Ramos (cell line): ENCODE measurements at regions not wholly inside any gene's neighbourhood (a gene's known extent, or its start where the extent isn't known, plus 50 kb on each side); places are given as distances from the start of the nearest gene placed in this dataset.

Source experiments
- in situ Hi-C: fragments of 300-500 bp; cut with MboI; formaldehyde crosslinking; loops from one replicate; pipeline ENCODE4 v1.14.3; 2022; ENCODE audit warnings: low sequenced_read_pairs; ENCODE audit not compliant: unreplicated experiment

DNA sequence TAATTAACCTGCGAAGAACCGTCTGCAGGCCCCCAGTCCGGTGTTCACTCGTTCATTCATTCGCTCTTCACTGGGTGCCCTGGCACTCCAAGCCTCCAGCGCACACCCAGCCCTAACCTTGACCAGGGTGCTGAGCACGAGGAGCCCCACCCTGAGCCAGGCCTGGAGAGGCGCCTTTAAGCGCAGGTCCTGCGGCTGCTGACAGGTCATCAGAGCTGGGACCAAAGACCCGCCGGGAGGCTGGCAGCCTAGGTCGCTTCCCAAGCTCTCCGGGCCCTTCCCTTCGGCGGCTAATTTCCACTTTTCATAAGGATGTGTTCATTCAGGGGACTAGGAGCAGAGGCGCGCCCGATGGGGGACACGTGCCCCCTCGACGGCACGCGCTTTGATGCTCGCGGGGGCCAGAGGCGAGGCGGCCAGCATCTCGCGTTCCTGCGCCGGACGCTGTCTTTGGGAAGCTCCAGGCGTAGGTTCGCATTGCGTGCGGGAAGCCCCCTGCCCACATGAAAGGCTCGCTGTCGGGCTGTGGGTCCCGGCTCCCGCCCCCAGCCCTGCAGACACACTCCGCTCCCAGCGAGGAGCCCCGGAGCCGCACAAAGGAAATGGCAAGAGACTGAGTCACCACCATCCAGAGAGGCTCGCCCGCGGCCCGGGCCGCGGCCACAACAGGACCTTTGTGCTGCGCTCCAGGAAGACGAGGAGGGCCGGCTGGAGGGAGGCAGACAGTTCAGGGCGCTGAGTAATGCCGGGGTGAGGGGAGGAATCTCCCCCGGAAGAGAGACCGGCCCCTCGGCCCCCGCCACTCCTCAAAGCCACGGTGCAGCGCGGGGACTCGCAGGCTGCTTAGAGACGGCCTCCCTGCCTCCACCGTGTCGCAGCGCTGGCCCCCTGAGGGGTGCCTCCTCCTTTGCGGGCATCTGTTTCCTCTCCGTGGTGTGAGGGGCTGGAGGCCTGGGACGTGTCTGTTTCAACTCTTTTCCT is 266.4 kb upstream of the HES1 start:
- in situ Hi-C loops, result no loop called here

DNA sequence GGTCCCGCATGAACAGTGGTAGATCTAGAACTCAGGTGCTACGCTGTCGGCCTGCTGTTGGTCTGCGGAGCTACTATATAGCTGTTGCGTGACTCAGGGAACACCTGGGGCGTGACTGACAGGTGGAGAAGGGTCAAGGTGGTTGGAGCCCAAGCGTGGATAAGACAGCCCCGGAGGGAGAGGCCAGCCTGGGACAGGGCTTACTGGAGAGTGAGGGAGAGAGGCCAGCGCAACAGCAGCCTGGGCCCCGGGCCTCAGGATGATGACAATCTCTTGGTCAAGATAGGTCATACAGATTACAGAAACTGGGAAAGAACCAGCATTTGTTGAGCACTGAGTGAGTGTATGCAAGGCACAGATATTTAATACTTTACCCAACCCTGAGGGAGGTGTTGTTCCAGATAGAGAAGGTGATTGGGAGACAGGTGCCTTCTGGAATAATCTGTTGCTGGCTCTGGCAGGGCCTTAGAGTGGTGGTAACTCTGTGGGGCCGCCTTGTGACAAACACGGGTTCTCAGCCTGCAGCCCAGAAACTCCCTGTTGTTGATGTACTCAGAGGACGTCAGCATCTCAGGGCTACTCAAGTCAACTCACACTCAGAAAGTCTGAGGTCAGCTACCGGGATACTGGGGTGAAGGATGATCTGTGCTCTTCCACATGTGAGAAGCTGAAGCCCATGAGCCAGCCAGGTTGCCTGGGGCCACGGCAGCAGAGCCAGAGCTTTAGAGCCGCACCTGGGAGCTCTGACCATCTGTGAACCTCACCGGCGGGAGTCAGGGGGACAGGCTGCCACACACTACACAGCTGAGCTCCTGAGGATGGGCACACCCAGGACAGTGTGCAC is 265.4 kb upstream of the HES1 start:
- in situ Hi-C loops, result no loop called here

DNA sequence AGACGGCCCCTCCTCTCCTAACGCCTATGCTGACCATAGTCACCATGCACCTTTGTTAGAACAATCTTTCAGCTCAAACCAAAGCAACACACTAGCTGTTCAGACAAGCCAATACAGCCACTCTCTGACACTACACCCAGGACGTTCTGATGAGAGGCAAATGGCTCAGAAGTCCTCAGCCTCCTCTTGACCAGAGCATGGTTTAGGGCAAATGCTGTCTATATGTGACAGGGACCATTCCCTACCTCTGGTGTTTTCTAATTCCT is 264.8 kb upstream of the HES1 start:
- in situ Hi-C loops, result no loop called here

DNA sequence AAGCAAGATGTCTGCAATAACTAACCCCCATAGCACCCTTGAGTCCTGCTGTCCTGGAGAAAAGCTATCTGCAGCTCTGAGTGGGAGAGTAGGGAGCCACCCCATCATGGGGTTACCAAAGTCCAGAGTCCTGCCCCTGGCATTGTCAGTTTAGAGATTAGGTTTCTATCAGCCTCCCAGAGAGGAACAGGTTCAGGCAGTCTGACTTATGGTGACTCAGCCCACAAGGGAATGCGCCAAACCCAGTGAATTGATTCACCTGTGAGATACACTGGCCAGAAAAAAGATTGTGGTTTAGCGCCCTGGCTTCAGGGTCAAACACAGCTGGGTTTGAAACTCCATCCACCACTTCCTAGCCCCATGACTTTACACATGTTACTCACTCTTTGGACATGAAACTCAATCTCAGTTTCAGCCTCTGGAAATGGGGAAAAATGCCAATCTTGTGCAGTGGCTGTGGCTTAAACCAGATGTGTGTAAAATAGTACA is 263.6 kb upstream of the HES1 start:
- in situ Hi-C loops, result no loop called here

GRCh38 chr3:193873426-193874201 is 262.3 kb upstream of the HES1 start:
- in situ Hi-C loops, result no loop called here

- in situ Hi-C loops, result no loop called here
These were observed 261.4 kb upstream of the HES1 start for GRCh38 chr3:193874512-193874911.

DNA sequence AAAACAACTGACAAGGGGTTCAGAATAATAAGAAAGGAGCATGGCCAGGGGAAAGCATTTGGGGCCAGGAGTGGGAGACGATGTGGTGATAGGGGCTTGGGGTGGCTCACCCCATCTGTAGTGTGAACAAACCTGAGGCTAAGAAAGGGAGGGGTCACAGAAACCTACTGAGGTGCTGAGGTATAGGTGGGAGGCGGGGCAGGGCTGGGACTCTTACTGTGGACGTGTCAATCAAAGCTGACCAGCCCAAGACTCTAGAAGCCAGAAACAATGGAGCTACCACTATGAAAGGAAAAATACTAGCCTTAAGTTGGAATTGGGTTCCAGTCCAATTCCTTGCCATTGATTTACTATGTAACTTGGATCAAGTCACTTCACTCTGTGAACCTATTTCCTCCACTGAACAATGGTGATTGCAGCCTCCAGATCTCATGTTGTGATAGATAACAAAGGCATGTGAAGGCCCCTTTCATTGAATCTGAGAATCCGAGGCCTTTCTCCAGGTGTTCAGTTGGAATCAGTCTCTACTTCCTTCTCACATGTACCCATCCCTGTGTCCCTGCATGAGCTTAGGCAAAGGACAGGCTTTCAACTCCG is 260.9 kb upstream of the HES1 start:
- in situ Hi-C loops, result no loop called here

- in situ Hi-C loops, result no loop called here
These were observed 260.2 kb upstream of the HES1 start for GRCh38 chr3:193875601-193876321.

- in situ Hi-C loops, result no loop called here
These were observed 256.7 kb upstream of the HES1 start for GRCh38 chr3:193879099-193879863.

DNA sequence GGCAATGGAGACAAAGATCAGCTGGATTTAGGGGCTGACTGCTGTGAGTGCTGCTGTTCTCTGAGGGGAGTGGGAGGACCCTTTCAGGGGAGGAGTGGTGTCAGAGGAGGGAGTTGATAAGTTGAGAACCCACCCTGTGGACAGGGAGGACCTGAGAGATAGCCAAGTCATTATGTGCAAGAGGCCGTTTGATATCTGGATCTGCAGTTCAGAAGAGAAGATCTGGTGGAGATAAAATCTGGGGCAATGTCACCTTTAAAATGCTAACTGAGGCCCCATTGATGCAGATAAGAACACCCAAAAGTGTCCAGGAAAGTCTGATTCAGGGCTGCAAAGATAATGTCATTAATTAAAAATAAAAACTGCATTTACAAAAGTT is 256.1 kb upstream of the HES1 start:
- in situ Hi-C loops, result no loop called here

DNA sequence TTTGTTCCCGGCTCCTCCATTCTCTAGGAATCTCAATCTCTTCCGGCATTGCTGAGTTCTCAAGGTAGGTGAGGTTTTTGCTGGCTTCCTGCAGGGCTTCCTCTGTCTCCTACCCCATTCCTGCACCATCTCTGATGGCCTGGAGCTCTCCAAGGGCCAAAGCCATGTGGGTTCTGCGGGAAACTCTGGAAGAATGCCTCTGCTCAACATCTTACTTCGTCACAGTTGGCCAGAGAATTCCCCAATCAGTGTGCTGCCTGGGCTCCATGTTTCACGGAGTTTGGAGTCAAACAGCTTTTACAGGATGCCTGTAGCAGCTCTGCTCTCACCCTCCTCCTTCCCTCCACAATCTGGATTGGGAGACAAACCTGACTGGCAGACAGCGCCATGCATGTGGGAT is 253.9 kb upstream of the HES1 start:
- in situ Hi-C loops, result no loop called here

DNA sequence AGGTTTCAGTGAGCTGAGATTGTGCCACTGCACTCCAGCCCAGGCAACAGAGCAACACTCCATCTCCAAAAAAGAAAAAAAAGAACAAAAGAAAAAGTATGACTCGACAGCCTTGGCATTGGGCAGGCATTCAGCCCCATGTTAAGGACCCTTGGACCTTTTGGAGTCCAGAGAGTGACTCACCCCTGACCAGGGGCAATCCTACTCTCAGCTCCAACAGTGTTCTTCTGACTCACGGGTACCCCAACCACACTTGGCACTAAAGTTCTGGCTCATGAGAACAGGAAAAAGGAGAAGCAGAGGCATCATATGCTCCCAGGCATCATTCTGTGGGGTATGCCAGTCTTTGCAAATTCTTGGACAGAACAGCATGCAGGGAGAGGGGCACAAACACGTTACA is 252.4 kb upstream of the HES1 start:
- in situ Hi-C loops, result no loop called here

DNA sequence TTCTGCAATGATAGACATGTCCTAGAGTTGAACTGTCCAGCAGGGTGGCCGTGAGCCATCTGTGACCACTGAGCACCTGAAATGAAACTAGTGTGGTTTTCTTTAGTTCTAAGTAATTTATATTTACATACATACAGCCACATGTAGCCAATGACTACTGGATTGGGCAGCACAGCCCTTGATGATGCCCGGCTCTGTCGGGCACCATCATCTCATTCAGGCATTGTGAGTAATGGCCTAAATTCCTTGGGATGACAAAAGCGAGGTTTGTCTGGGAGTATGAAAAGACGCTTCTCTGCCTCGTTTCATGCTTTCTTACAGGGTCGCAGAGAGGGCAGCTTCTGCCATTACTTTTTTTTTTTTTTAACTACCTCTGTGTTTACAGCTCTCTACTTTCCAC is 251.9 kb upstream of the HES1 start:
- in situ Hi-C loops, result no loop called here

DNA sequence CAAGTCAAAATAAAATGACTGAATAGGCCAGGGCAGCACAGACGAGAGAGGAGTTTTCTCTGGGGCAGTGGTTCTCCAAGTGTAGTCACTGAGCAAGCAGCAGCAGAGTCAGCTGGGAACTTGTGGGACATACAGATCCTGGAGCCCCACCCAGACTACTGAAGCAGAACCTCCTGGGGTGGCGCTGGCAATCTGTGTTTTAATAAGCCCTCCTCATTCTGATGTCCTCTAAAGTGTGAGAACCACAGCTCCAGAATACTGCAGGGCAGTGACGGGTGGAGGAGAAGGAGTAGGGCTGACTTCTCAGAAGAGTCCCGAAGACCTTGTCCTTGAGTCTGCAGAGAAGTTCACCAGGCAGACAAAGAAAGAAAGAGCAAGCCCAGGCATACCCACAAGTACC is 251.3 kb upstream of the HES1 start:
- in situ Hi-C loops, result no loop called here

GRCh38 chr3:193885832-193886231 is 250.1 kb upstream of the HES1 start:
- in situ Hi-C loops, result no loop called here

GRCh38 chr3:193890016-193890897 is 245.7 kb upstream of the HES1 start:
- in situ Hi-C loops, result no loop called here

DNA sequence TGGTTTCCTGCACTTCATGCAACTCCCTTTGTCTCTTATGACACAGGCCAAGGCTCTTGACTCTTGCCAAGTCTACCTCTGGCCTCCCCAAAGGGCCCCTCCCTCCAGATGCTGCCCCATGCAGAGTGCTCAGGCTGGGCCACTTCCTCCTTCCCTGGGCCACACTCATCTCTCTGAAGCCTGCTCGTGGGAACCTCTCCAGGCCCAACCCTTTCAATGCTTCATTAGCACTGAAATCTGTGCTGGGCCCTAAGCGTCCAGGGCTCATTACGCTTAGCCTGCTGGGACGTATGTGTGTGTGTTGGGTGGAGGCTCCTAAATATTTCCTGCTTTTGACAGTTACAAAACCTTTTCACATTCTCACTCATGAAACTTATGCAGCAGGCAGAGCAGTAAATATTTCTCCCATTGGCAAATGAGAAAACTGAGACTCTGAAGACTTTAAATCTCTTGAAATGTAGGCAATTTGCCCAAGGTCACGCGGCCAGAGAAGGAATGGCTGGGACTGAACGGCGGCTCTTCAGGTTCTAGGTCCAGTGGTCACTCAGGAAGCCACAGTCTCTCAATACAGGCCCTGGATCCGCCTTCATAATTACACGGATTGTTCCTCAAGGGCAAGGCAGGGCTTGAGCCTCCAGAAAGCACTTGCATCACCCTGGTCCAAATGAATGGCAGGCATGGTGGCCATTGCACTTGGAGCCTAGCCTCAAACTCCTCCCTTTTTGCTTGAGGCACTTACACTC is 241.7 kb upstream of the HES1 start:
- in situ Hi-C loops, result no loop called here
